ENCODE measurements at regions not wholly inside any gene's neighbourhood (a gene's known extent, or its start where the extent isn't known, plus 50 kb on each side); places are given as distances from the start of the nearest gene placed in this dataset.
"Not testable (repeated sequence)": the region's sequence is repeated elsewhere in the genome, so short reads cannot be mapped to it uniquely, and the experiment has no call there.

DNA sequence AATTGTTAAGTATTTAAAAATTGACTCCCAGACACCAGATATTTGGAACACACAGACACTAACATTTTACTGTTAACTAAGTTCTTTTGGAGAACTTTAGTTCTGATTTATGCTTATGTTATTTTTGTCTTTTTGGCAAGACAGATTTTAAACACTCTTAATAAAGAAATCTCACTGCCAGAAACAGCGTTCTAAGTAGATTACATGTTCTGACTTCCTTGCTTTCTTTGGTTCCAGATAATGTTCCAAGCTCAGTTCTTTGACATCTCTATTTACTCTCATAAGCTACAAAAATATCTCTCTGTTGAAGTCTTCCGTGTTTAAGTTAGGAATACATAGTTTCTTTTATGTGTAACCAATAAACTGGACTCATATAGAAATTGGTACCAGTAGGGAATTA, 1699.6 kb downstream of the OTOL1 start:
- no peaks in the 10 kb centered on the region for H3K36me3 ChIP-seq
- no peaks in the 10 kb centered on the region for H3K27me3 ChIP-seq (ENCODE audit: low read depth)
- no peak overlapping the region for H3K27ac ChIP-seq
- H3K4me1 ChIP-seq: no peaks in the 10 kb centered on the region
- DNase-seq (no peak), ATAC-seq (no peak)
- no peak overlapping the region for H3K4me3 ChIP-seq
- H3K9me3 ChIP-seq: no peaks in the 10 kb centered on the region
- TF ChIP-seq, protein P1, sequence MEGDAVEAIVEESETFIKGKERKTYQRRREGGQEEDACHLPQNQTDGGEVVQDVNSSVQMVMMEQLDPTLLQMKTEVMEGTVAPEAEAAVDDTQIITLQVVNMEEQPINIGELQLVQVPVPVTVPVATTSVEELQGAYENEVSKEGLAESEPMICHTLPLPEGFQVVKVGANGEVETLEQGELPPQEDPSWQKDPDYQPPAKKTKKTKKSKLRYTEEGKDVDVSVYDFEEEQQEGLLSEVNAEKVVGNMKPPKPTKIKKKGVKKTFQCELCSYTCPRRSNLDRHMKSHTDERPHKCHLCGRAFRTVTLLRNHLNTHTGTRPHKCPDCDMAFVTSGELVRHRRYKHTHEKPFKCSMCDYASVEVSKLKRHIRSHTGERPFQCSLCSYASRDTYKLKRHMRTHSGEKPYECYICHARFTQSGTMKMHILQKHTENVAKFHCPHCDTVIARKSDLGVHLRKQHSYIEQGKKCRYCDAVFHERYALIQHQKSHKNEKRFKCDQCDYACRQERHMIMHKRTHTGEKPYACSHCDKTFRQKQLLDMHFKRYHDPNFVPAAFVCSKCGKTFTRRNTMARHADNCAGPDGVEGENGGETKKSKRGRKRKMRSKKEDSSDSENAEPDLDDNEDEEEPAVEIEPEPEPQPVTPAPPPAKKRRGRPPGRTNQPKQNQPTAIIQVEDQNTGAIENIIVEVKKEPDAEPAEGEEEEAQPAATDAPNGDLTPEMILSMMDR (IDR thresholded peaks at IDR 0.05): no peak
- intact Hi-C loops (cut with DNase I): no loop called here

DNA sequence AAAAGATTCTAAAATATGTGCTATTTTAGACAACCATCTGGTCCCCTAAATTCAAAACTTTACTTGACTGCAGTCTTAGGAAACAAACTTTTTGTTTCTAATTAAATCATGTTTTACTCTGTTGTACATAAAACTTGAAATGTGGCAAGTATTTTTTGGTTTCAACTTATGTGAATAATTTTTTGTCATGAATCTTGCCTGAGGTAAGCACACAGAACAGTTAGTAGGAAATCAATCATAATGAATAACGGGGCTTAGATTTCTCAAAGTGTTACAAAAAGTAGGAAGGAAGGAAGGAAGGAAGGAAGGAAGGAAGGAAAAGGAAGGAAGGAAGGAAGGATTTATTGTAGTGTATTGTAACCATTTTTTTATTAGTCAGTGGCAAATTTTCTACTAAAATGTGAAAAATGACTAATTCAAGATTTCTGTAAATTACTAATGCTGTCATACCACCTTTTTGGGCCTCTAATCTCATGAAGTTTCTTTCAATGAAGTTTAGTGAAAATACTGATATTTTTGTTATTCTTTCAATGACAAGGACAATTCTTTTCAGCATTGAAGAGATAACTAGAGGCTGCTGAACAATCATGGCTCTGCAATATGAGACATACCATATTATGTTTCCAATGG, 1689.2 kb downstream of the OTOL1 start:
- DNase-seq: no peak
- Histone ChIP-seq H3K36me3 (no peaks in the 10 kb centered on the region), H3K4me3 (no peak overlapping the region), H3K9me3 (no peaks in the 10 kb centered on the region), H3K4me1 (no peaks in the 10 kb centered on the region), H3K27ac (no peak overlapping the region), H3K27me3 (ENCODE audit: low read depth) (no peaks in the 10 kb centered on the region)
- no peak for ATAC-seq
- intact Hi-C loops (cut with DNase I): no loop called here
- TF ChIP-seq, protein P1 (IDR thresholded peaks at IDR 0.05): no peak

DNA sequence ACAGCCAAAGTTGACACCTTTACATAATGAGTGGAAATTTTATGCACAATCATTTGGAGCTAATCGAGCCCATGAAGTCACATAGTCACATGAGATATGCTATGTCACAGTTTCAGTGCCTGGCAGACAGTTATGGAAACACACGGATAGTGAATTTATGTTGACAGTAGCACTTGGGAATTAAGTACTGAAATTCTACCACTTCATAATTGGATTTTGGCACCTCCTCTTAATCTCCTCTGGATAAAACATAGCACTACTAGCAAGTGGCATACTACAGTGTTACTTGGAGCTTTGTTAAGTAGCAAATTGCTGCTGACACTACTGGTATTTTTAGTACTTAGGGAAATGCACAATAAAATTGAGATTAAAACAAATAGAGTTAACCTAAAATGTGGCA, 1679.4 kb downstream of the OTOL1 start:
- Histone ChIP-seq H3K27me3 (ENCODE audit: low read depth) (no peaks in the 10 kb centered on the region), H3K4me1 (no peaks in the 10 kb centered on the region), H3K9me3 (no peaks in the 10 kb centered on the region), H3K36me3 (no peaks in the 10 kb centered on the region), H3K27ac (no peak overlapping the region), H3K4me3 (no peak overlapping the region)
- no peak for ATAC-seq
- TF ChIP-seq, protein P1 (IDR thresholded peaks at IDR 0.05): no peak
- no peak for DNase-seq
- intact Hi-C loops (cut with DNase I): no loop called here

DNA sequence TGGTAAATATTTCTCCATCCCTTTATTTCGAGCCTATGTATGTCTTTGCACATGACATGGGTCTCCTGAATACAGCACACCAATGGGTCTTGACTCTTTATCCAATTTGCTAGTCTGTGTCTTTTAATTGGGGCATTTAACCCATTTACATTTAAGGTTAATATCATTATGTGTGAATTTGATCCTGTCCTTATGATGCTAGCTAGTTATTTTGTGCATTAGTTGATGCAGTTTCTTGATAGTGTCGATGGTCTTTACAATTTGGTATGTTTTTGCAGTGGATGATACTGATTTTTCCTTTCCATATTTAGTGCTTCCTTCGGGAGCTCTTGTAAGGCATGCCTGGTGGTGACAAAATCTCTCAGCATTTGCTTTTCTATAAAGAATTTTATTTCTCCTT, 1675.9 kb downstream of the OTOL1 start:
- not testable (repeated sequence) for ATAC-seq, H3K36me3 ChIP-seq

DNA sequence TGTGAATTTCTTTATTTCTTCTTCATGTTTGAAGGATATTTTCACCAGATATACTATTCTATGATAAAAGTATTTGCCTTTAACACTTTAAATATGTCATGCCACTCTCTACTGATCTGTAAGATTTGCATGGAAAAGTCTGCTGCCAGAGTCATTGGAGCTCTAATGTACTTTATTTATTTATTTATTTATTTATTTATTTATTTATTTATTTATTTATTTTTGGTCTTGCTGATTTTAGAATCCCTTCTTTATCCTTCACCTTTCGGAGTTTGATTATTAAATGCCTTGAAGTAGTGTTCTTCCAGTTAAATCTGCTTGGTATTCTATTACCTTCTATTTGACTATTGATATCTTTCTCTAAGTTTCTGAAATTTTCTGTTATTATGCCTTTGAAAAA, 1669.6 kb downstream of the OTOL1 start:
- no peak for ATAC-seq
- DNase-seq: no peak
- H3K27me3 ChIP-seq (ENCODE audit: low read depth): no peaks in the 10 kb centered on the region
- H3K9me3 ChIP-seq: no peaks in the 10 kb centered on the region
- no peak overlapping the region for H3K4me3 ChIP-seq
- TF ChIP-seq, protein P1 (IDR thresholded peaks at IDR 0.05): no peak
- no peaks in the 10 kb centered on the region for H3K36me3 ChIP-seq
- H3K27ac ChIP-seq: no peak overlapping the region
- no peaks in the 10 kb centered on the region for H3K4me1 ChIP-seq
- intact Hi-C loops (cut with DNase I): no loop called here

More for the DNA sequence above, 1675.9 kb downstream of the OTOL1 start:
- H3K9me3 ChIP-seq; H3K4me3 ChIP-seq; H3K4me1 ChIP-seq; H3K27me3 ChIP-seq (ENCODE audit: low read depth); intact Hi-C loops (cut with DNase I); H3K27ac ChIP-seq; DNase-seq: not testable (repeated sequence)

DNA sequence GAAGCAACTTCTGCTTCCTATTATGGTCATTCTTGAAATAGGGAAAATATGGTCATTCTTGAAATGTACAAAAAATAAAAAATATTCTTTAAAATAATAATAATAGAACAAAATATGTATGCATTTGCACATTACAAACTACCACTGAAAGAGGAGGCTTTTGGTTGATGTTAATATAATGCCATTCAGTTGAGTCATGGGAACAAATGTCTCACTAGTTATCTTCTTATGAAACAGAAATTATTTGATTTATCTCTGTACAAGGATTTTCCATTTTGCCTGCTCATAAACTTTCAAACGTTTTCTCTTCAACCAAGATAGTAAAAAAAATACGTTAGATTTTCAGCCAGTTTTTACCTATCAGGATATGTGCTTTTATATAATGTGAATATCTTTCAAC, 1662.7 kb downstream of the OTOL1 start:
- ATAC-seq: no peak
- intact Hi-C loops (cut with DNase I): no loop called here
- no peaks in the 10 kb centered on the region for H3K27me3 ChIP-seq (ENCODE audit: low read depth)

More for the DNA sequence above, 1662.7 kb downstream of the OTOL1 start:
- H3K36me3 ChIP-seq: no peaks in the 10 kb centered on the region
- H3K4me1 ChIP-seq: no peaks in the 10 kb centered on the region
- TF ChIP-seq, protein P1 (IDR thresholded peaks at IDR 0.05): no peak
- no peak overlapping the region for H3K4me3 ChIP-seq
- no peaks in the 10 kb centered on the region for H3K9me3 ChIP-seq
- DNase-seq: no peak
- H3K27ac ChIP-seq: no peak overlapping the region

Measured in lower lobe of right lung (tissue), 2 donors.